GM23338 (cell line): ENCODE measurements at regions not wholly inside any gene's neighbourhood (a gene's known extent, or its start where the extent isn't known, plus 50 kb on each side); places are given as distances from the start of the nearest gene placed in this dataset.

Source experiments
- ATAC-seq: fragments of 200-7000 bp; cut with Tn5 transposase; 3 replicates; pipeline ENCODE4 v1.9.1; 2020
- DNase-seq: peaks from one replicate; pipeline ENCODE4 v3.0.0-alpha.2; 2015; ENCODE audit warnings: low spot score
- H2AFZ ChIP-seq: fragments of 200-600 bp; sonication (generic); 2 replicates; pipeline ENCODE4 v1.8.0; 2016; ENCODE audit warnings: antibody characterized with exemption, mild to moderate bottlenecking, moderate library complexity
- H3F3A ChIP-seq: fragments of 200-600 bp; sonication (generic); replicated peaks from 2 replicates; pipeline ENCODE4 v1.8.0; 2017; ENCODE audit warnings: antibody characterized with exemption, mixed run types, low read depth
- H3K27ac ChIP-seq: fragments of 200-600 bp; sonication (generic); 2 replicates; pipeline ENCODE4 v1.6.1; 2016; ENCODE audit warnings: low read depth
- H3K27me3 ChIP-seq: fragments of 200-600 bp; sonication (generic); 2 replicates; pipeline ENCODE4 v1.8.0; 2016; ENCODE audit warnings: mild to moderate bottlenecking, mixed run types, moderate library complexity; ENCODE audit not compliant: insufficient read depth
- H3K36me3 ChIP-seq: fragments of 200-600 bp; sonication (generic); 2 replicates; pipeline ENCODE4 v1.8.0; 2016; ENCODE audit warnings: mild to moderate bottlenecking; ENCODE audit not compliant: insufficient read depth
- H3K4me1 ChIP-seq: fragments of 200-600 bp; sonication (generic); 2 replicates; pipeline ENCODE4 v1.8.0; 2016; ENCODE audit warnings: mild to moderate bottlenecking, moderate library complexity; ENCODE audit not compliant: insufficient read depth
- H3K4me2 ChIP-seq: fragments of 200-600 bp; sonication (generic); 2 replicates; pipeline ENCODE4 v1.7.1; 2017; ENCODE audit warnings: mixed run types
- H3K4me3 ChIP-seq: fragments of 200-600 bp; sonication (generic); 2 replicates; pipeline ENCODE4 v1.6.1; 2016; ENCODE audit warnings: mixed run types
- H3K79me2 ChIP-seq: fragments of 200-600 bp; sonication (generic); replicated peaks from 2 replicates; pipeline ENCODE4 v1.8.0; 2017; ENCODE audit warnings: mild to moderate bottlenecking; ENCODE audit not compliant: insufficient read depth
- H3K9me2 ChIP-seq: fragments of 200-600 bp; sonication (generic); 2 replicates; pipeline ENCODE4 v1.8.0; 2017; ENCODE audit not compliant: insufficient read depth
- H4K20me1 ChIP-seq: fragments of 200-600 bp; sonication (generic); replicated peaks from 2 replicates; pipeline ENCODE4 v1.8.0; 2017; ENCODE audit warnings: mild to moderate bottlenecking; ENCODE audit not compliant: insufficient read depth
- H3K27ac Mint-ChIP-seq: 2 replicates; pipeline ENCODE4 v1.8.0; 2020; ENCODE audit warnings: inconsistent platforms, mild to moderate bottlenecking, moderate library complexity, mixed read lengths
- H3K27me3 Mint-ChIP-seq: 3 replicates; pipeline ENCODE4 v1.8.0; 2022; ENCODE audit warnings: low read depth, mild to moderate bottlenecking, moderate library complexity, mixed read lengths, inconsistent platforms; ENCODE audit not compliant: insufficient read depth, poor library complexity
- H3K36me3 Mint-ChIP-seq: 3 replicates; pipeline ENCODE4 v1.8.0; 2021; ENCODE audit warnings: low read depth, mild to moderate bottlenecking, inconsistent platforms, moderate library complexity, mixed read lengths
- H3K4me1 Mint-ChIP-seq: 3 replicates; pipeline ENCODE4 v1.8.0; 2020; ENCODE audit warnings: mild to moderate bottlenecking, inconsistent platforms, mixed read lengths
- H3K4me3 Mint-ChIP-seq: 3 replicates; pipeline ENCODE4 v1.8.0; 2021; ENCODE audit warnings: moderate library complexity, mild to moderate bottlenecking, inconsistent platforms, mixed read lengths
- H3K9me3 Mint-ChIP-seq: 3 replicates; pipeline ENCODE4 v1.8.0; 2020; ENCODE audit warnings: moderate library complexity, mild to moderate bottlenecking, inconsistent platforms, mixed read lengths
- CREB1 ChIP-seq: fragments of 250-450 bp; sonication (Bioruptor Pico); IDR thresholded peaks from 2 replicates; pipeline ENCODE4 v1.5.0; 2020; ENCODE audit warnings: low read depth, mild to moderate bottlenecking, moderate library complexity
- CTCF ChIP-seq, 2 experiments: fragments of 200-600 bp in 1 of 2; sonication (generic) in 1 of 2; conservative IDR thresholded peaks; 2 replicates each; pipeline versions ENCODE4 v1.5.1 to v1.6.1; 2016 to 2017; ENCODE audit warnings: antibody characterized with exemption in 2 of 2, low read depth in 2 of 2, mild to moderate bottlenecking in 2 of 2, moderate library complexity in 1 of 2
- NANOG ChIP-seq: IDR thresholded peaks from 2 replicates; pipeline ENCODE4 v1.6.1; 2016; ENCODE audit warnings: antibody characterized with exemption, borderline replicate concordance
- POLR2AphosphoS5 ChIP-seq: IDR thresholded peaks from 2 replicates; pipeline ENCODE4 v1.6.1; 2016; ENCODE audit warnings: antibody characterized with exemption, low read depth
- REST ChIP-seq: IDR thresholded peaks from one replicate; pipeline ENCODE4 v1.6.1; 2018; ENCODE audit warnings: antibody characterized with exemption; ENCODE audit not compliant: unreplicated experiment
- STAT1 ChIP-seq: IDR thresholded peaks from one replicate; pipeline ENCODE4 v1.6.1; 2016; ENCODE audit warnings: antibody characterized with exemption; ENCODE audit not compliant: unreplicated experiment
- ZNF114 ChIP-seq: fragments of 250-450 bp; sonication (Bioruptor Pico); IDR thresholded peaks from 2 replicates; pipeline ENCODE4 v1.5.0; 2020; ENCODE audit warnings: mild to moderate bottlenecking, moderate library complexity
- ZNF462 ChIP-seq: fragments of 250-450 bp; sonication (Bioruptor Pico); IDR thresholded peaks from 2 replicates; pipeline ENCODE4 v1.5.0; 2020; ENCODE audit warnings: mild to moderate bottlenecking, moderate library complexity
- TF ChIP-seq, protein P1 (sequence below): IDR thresholded peaks from 2 replicates; pipeline ENCODE4 v1.6.1; 2016; ENCODE audit warnings: antibody characterized with exemption

DNA sequence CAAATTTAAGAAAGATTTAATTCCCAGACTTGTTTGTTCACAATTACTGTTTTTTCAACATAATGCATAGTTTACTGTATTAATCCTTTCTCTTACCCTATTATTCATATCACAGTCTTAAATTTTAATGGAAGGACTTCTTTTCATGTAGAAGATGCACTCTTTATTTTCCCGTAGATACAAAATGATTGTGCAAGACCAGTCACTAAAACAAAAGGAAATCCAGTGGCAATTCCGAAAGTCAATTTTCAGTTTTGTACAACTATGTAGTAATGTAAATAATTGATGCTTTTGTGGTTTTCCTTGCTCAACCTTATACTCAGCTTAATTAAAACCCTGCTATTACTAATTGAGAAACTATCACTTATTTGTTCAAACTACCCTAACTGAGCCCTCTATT is 361.5 kb upstream of the PTCHD4 start:
- DNase-seq (no peak), ATAC-seq (no peak)
- H3K9me2 ChIP-seq = 0 out of 2 replicates have a peak, but pooled peaks cover 1% of the 10 kb centered on the region
- H2AFZ ChIP-seq = no peak overlapping the region
- H3K4me2 ChIP-seq = no peak overlapping the region
- H3K27me3 ChIP-seq = no peaks in the 10 kb centered on the region
- H3K79me2 ChIP-seq = no peaks in the 10 kb centered on the region
- no peaks in the 10 kb centered on the region for H4K20me1 ChIP-seq
- no peaks in the 10 kb centered on the region for H3K4me1 Mint-ChIP-seq
- H3K36me3 ChIP-seq = no peaks in the 10 kb centered on the region
- H3K4me3 Mint-ChIP-seq = no peak overlapping the region
- H3K27me3 Mint-ChIP-seq = no peaks in the 10 kb centered on the region
- H3K27ac ChIP-seq = no peak overlapping the region
- no peak overlapping the region for H3K4me3 ChIP-seq
- no peak overlapping the region for H3K27ac Mint-ChIP-seq
- no peaks in the 10 kb centered on the region for H3K4me1 ChIP-seq
- no peaks in the 10 kb centered on the region for H3F3A ChIP-seq
- TF ChIP-seq STAT1 (no peak), ZNF114 (CRISPR knock-in tag) (no peak), CREB1 (CRISPR knock-in tag) (no peak), ZNF462 (CRISPR knock-in tag) (no peak), REST (no peak), POLR2AphosphoS5 (no peak), NANOG (no peak), CTCF (conservative IDR thresholded peaks at IDR 0.05; ENCODE audit: low read depth in 2 of 2) (no peak)
- TF ChIP-seq, protein P1, sequence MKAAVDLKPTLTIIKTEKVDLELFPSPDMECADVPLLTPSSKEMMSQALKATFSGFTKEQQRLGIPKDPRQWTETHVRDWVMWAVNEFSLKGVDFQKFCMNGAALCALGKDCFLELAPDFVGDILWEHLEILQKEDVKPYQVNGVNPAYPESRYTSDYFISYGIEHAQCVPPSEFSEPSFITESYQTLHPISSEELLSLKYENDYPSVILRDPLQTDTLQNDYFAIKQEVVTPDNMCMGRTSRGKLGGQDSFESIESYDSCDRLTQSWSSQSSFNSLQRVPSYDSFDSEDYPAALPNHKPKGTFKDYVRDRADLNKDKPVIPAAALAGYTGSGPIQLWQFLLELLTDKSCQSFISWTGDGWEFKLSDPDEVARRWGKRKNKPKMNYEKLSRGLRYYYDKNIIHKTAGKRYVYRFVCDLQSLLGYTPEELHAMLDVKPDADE = no peak
- H3K36me3 Mint-ChIP-seq = no peaks in the 10 kb centered on the region
- H3K9me3 Mint-ChIP-seq = no peaks in the 10 kb centered on the region
